A673 (cell line): ENCODE measurements at regions not wholly inside any gene's neighbourhood (a gene's known extent, or its start where the extent isn't known, plus 50 kb on each side); places are given as distances from the start of the nearest gene placed in this dataset.

Experiments used
- BruUV-seq: library from RNA; stranded (reverse); fragments of 400-500 nt; replicated peaks from 2 replicates; lab custom pipeline; 2021; lab: Mats Ljungman, UMichigan
- CTCF ChIA-PET: fragments of 300-600 bp; sonication (Branson Sonifier 250); formaldehyde crosslinking; loops from one replicate; lab custom pipeline; 2022; ENCODE audit warnings: antibody characterized with exemption; lab: Charles Lee
- POLR2A ChIA-PET: fragments of 300-600 bp; sonication (Branson Sonifier 250); formaldehyde crosslinking; loops from one replicate; lab custom pipeline; 2022; ENCODE audit warnings: antibody characterized with exemption; ENCODE audit not compliant: low non-redundant PET; lab: Charles Lee
- DNase-seq: peaks from one replicate; pipeline ENCODE4 v3.0.0-alpha.2; 2015; ENCODE audit warnings: low spot score
- H3K27ac ChIP-seq: fragments of 200-600 bp; sonication (generic); 2 replicates; pipeline ENCODE4 v1.5.1; 2016; ENCODE audit warnings: mixed run types, low read depth, mild to moderate bottlenecking, mixed read lengths, antibody characterized with exemption, low read length; ENCODE audit not compliant: poor library complexity, severe bottlenecking
- H3K27me3 ChIP-seq: fragments of 200-600 bp; sonication (generic); replicated peaks from 2 replicates; pipeline ENCODE4 v1.6.1; 2017; ENCODE audit warnings: mixed run types, low read depth, mild to moderate bottlenecking, mixed read lengths, antibody characterized with exemption, low read length; ENCODE audit not compliant: insufficient read depth, poor library complexity
- H3K36me3 ChIP-seq: fragments of 200-600 bp; sonication (generic); 2 replicates; pipeline ENCODE4 v1.6.1; 2016; ENCODE audit warnings: mixed run types, mild to moderate bottlenecking, mixed read lengths, antibody characterized with exemption, low read length; ENCODE audit not compliant: insufficient read depth, poor library complexity, severe bottlenecking
- H3K4me1 ChIP-seq: fragments of 200-600 bp; sonication (generic); 2 replicates; pipeline ENCODE4 v1.6.1; 2017; ENCODE audit warnings: mixed run types, mild to moderate bottlenecking, mixed read lengths, antibody characterized with exemption, low read length; ENCODE audit not compliant: insufficient read depth, poor library complexity, severe bottlenecking
- H3K4me3 ChIP-seq: fragments of 200-600 bp; sonication (generic); 2 replicates; pipeline ENCODE4 v1.5.1; 2016; ENCODE audit warnings: low read depth, mixed run types, mild to moderate bottlenecking, mixed read lengths, low read length; ENCODE audit not compliant: poor library complexity, severe bottlenecking
- H3K9me3 ChIP-seq: fragments of 200-600 bp; sonication (generic); 2 replicates; pipeline ENCODE4 v1.6.1; 2016; ENCODE audit warnings: mixed run types, low read depth, mild to moderate bottlenecking, mixed read lengths, antibody characterized with exemption, low read length; ENCODE audit not compliant: poor library complexity, severe bottlenecking
- CTCF ChIP-seq: fragments of 300-800, 200-600 bp; sonication (generic); conservative IDR thresholded peaks from 2 replicates; pipeline ENCODE4 v1.5.1; 2017; ENCODE audit warnings: low read depth, mild to moderate bottlenecking, antibody characterized with exemption, low read length, moderate library complexity, mixed read lengths
- EZH2 ChIP-seq: fragments of 200-600 bp; sonication (generic); IDR thresholded peaks from 2 replicates; pipeline ENCODE4 v1.6.1; 2017; ENCODE audit warnings: borderline replicate concordance, low read depth, mild to moderate bottlenecking, mixed read lengths, antibody characterized with exemption, low read length; ENCODE audit not compliant: poor library complexity, severe bottlenecking
- intact Hi-C: fragments of 100-400 bp; cut with micrococcal nuclease; formaldehyde crosslinking; loops from one replicate; pipeline ENCODE4 v1.10.0; 2022; ENCODE audit not compliant: unreplicated experiment

- no peak for DNase-seq
- H3K4me1 ChIP-seq: no peaks in the 10 kb centered on the region
- H3K27me3 ChIP-seq: peaks cover 7% of the 10 kb centered on the region
- no peak overlapping the region for H3K27ac ChIP-seq
- intact Hi-C loops: no loop called here
- ChIA-PET POLR2A (no interaction called here), CTCF (no interaction called here)
- TF ChIP-seq CTCF (no peak), EZH2 (no peak)
- H3K9me3 ChIP-seq: no peaks in the 10 kb centered on the region
- H3K4me3 ChIP-seq: no peak overlapping the region
- H3K36me3 ChIP-seq: no peaks in the 10 kb centered on the region
- BruUV-seq: no TSS peak
Measured at GRCh38 chr6:135644394-135644793, 146.9 kb upstream of the AHI1 start.

GRCh38 chr6:135647521-135647920, 150.0 kb upstream of the AHI1 start:
- Histone ChIP-seq H3K4me3 (no peak overlapping the region), H3K27me3 (no peaks in the 10 kb centered on the region), H3K9me3 (no peaks in the 10 kb centered on the region), H3K36me3 (no peaks in the 10 kb centered on the region), H3K27ac (no peak overlapping the region), H3K4me1 (no peaks in the 10 kb centered on the region)
- BruUV-seq: no TSS peak
- POLR2A ChIA-PET: no interaction called here
- DNase-seq: no peak
- no peak for TF ChIP-seq CTCF
- no peak for TF ChIP-seq EZH2
- intact Hi-C loops: no loop called here
- CTCF ChIA-PET: no interaction called here

- Histone ChIP-seq H3K9me3 (peaks cover 8% of the 10 kb centered on the region), H3K36me3 (no peaks in the 10 kb centered on the region), H3K4me1 (no peaks in the 10 kb centered on the region), H3K27ac (no peak overlapping the region), H3K4me3 (no peak overlapping the region), H3K27me3 (no peaks in the 10 kb centered on the region)
- ChIA-PET POLR2A (no interaction called here), CTCF (no interaction called here)
- no TSS peak for BruUV-seq
- no peak for DNase-seq
- TF ChIP-seq EZH2: no peak
- TF ChIP-seq CTCF: no peak
- intact Hi-C loops: no loop called here
Measured at GRCh38 chr6:135651964-135652755, 154.6 kb upstream of the AHI1 start.
